DOHH2 (cell line): ENCODE measurements at regions not wholly inside any gene's neighbourhood (a gene's known extent, or its start where the extent isn't known, plus 50 kb on each side); places are given as distances from the start of the nearest gene placed in this dataset.

Experiments used
- EZH2phosphoT487 ChIP-seq: fragments of 200-600 bp; sonication (generic); IDR thresholded peaks from 2 replicates; pipeline ENCODE4 v1.6.1; 2017; ENCODE audit warnings: borderline replicate concordance, mild to moderate bottlenecking, antibody characterized with exemption, low read length, moderate library complexity, mixed read lengths
- TF ChIP-seq, protein P1 (sequence below): fragments of 200-600 bp; sonication (generic); IDR thresholded peaks from one replicate; pipeline ENCODE4 v1.5.1; 2014; ENCODE audit warnings: antibody characterized with exemption, mild to moderate bottlenecking, low read depth, low read length; ENCODE audit not compliant: poor library complexity, severe bottlenecking

DNA sequence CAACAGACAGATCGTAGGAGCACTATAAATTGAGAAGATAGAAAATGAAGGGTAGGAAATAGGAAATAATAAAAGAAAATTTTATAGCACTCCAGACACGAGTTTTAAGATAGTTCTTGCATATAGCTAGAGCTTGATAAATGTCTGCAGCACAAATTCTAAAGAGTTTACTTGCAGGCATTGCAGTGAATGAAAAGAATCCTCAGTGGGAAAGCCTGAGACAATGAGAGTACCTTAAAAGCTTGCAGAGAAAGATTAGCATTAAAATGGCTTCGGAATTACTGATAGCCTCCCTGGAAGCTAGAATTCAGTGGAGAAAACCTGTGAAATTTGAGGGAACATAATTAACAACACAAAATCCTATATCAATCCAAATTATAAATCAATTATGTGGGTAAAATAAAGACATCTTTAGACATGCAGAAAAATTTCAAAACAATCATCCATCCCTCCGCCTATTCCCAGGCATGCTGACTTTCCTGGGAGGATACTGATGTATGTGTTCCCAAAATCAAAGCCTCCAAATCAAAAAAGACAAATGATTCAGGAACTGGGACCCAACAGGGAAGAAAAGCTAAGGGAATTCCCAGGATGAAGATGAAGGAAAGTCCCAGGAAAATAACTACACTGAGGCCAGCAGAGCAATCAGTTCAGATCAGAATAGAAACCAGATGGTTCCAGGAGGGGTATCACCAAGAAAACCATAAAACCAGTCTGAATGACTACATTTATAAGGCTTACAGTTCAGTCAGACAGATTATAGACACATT lies 305.9 kb upstream of the USP25 start:
- TF ChIP-seq, protein P1, sequence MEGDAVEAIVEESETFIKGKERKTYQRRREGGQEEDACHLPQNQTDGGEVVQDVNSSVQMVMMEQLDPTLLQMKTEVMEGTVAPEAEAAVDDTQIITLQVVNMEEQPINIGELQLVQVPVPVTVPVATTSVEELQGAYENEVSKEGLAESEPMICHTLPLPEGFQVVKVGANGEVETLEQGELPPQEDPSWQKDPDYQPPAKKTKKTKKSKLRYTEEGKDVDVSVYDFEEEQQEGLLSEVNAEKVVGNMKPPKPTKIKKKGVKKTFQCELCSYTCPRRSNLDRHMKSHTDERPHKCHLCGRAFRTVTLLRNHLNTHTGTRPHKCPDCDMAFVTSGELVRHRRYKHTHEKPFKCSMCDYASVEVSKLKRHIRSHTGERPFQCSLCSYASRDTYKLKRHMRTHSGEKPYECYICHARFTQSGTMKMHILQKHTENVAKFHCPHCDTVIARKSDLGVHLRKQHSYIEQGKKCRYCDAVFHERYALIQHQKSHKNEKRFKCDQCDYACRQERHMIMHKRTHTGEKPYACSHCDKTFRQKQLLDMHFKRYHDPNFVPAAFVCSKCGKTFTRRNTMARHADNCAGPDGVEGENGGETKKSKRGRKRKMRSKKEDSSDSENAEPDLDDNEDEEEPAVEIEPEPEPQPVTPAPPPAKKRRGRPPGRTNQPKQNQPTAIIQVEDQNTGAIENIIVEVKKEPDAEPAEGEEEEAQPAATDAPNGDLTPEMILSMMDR: no peak
- no peak for TF ChIP-seq EZH2phosphoT487
